Astrocyte (in vitro differentiated cells and primary cell): ENCODE measurements at regions not wholly inside any gene's neighbourhood (a gene's known extent, or its start where the extent isn't known, plus 50 kb on each side); places are given as distances from the start of the nearest gene placed in this dataset.

Experiments
- DNase-seq: peaks from one replicate; pipeline ENCODE4 v3.0.0-alpha.2; 2010; ENCODE audit warnings: low read depth
- FAIRE-seq: peaks from 2 replicates; lab custom pipeline; 2011; peaks lifted over from hg19 to GRCh38; lab: Jason Lieb, UNC
- H2AFZ ChIP-seq: 2 replicates; pipeline ENCODE4 v1.6.0; 2012; ENCODE audit warnings: low read depth, low read length, inconsistent platforms
- H3K27ac ChIP-seq: 2 replicates; pipeline ENCODE4 v1.5.1; 2011; ENCODE audit warnings: low read depth, low read length, inconsistent platforms
- H3K27me3 ChIP-seq: 2 replicates; pipeline ENCODE4 v1.6.0; 2011; ENCODE audit warnings: low read length, inconsistent platforms; ENCODE audit not compliant: insufficient read depth
- H3K36me3 ChIP-seq: 2 replicates; pipeline ENCODE4 v1.5.1; 2011; ENCODE audit warnings: low read length, inconsistent platforms; ENCODE audit not compliant: insufficient read depth
- H3K4me1 ChIP-seq: 2 replicates; pipeline ENCODE4 v1.5.1; 2011; ENCODE audit warnings: low read length, inconsistent platforms; ENCODE audit not compliant: insufficient read depth
- H3K4me2 ChIP-seq: 2 replicates; pipeline ENCODE4 v1.6.0; 2012; ENCODE audit warnings: low read length, inconsistent platforms
- H3K4me3 ChIP-seq: 2 replicates; pipeline ENCODE4 v1.5.1; 2011; ENCODE audit warnings: low read depth, mild to moderate bottlenecking, low read length, inconsistent platforms; ENCODE audit not compliant: insufficient read depth
- H3K79me2 ChIP-seq: 2 replicates; pipeline ENCODE4 v1.6.0; 2012; ENCODE audit warnings: mild to moderate bottlenecking, low read length, inconsistent platforms; ENCODE audit not compliant: insufficient read depth
- H3K9ac ChIP-seq: 2 replicates; pipeline ENCODE4 v1.6.0; 2012; ENCODE audit warnings: mild to moderate bottlenecking, low read length, inconsistent platforms
- H3K9me3 ChIP-seq: 2 replicates; pipeline ENCODE4 v1.5.1; 2012; ENCODE audit warnings: low read depth, mild to moderate bottlenecking, low read length, inconsistent platforms; ENCODE audit not compliant: insufficient read depth
- H4K20me1 ChIP-seq: 2 replicates; pipeline ENCODE4 v1.6.0; 2012; ENCODE audit warnings: low read length, inconsistent platforms; ENCODE audit not compliant: insufficient read depth
- H3K27ac Mint-ChIP-seq: one replicate; pipeline ENCODE4 v1.8.0; 2021; ENCODE audit warnings: mild to moderate bottlenecking, mixed read lengths; ENCODE audit not compliant: unreplicated experiment
- H3K27me3 Mint-ChIP-seq: one replicate; pipeline ENCODE4 v1.8.0; 2021; ENCODE audit warnings: low read depth, mixed read lengths; ENCODE audit not compliant: unreplicated experiment
- H3K36me3 Mint-ChIP-seq: one replicate; pipeline ENCODE4 v1.8.0; 2021; ENCODE audit warnings: low read depth, mixed read lengths; ENCODE audit not compliant: unreplicated experiment
- H3K4me1 Mint-ChIP-seq: one replicate; pipeline ENCODE4 v1.8.0; 2021; ENCODE audit warnings: low read depth, mixed read lengths; ENCODE audit not compliant: unreplicated experiment
- H3K4me3 Mint-ChIP-seq: one replicate; pipeline ENCODE4 v1.8.0; 2021; ENCODE audit warnings: mild to moderate bottlenecking, moderate library complexity, mixed read lengths; ENCODE audit not compliant: unreplicated experiment
- H3K9me3 Mint-ChIP-seq: one replicate; pipeline ENCODE4 v1.8.0; 2021; ENCODE audit warnings: mild to moderate bottlenecking, mixed read lengths; ENCODE audit not compliant: unreplicated experiment
- CTCF ChIP-seq: IDR thresholded peaks from 2 replicates; pipeline ENCODE4 v1.5.1; 2011; ENCODE audit warnings: low read depth, mild to moderate bottlenecking, inconsistent platforms, low read length, moderate library complexity; ENCODE audit not compliant: insufficient read depth
- EZH2 ChIP-seq: IDR thresholded peaks from 2 replicates; pipeline ENCODE4 v1.6.1; 2012; ENCODE audit warnings: mild to moderate bottlenecking, low read length, inconsistent platforms; ENCODE audit not compliant: insufficient read depth

DNA sequence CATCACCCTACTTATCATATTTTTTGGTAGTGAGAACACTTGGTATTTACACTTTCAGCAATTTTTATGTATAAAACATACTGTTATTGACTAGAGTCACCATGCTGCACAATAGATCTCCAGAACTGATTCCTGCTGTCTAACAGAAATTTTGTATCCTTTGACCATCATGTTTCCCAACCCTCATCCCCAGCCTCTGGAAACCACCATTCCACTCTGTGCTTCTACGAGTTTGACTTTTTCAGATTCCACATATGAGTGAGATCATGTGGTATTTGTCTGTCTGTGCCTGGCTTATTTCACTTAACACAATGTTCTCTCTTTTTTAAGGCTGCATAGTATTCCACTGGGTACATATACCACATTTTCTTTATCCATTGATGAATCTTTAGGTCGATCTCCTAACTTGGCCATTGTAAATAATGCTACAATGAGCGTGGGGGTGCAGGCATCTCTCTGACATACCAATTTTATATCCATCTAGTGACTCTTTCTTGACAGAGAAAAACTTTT is 115.9 kb upstream of the RUNX1 start:
- Histone ChIP-seq H3K9me3 (peaks cover 3% of the 10 kb centered on the region), H3K4me3 (no peak overlapping the region), H2AFZ (no peak overlapping the region), H3K4me2 (no peak overlapping the region), H3K9ac (no peak overlapping the region), H3K27ac (no peak overlapping the region), H3K4me1 (peaks cover 2% of the 10 kb centered on the region), H4K20me1 (no peaks in the 10 kb centered on the region), H3K79me2 (no peaks in the 10 kb centered on the region), H3K27me3 (no peaks in the 10 kb centered on the region), H3K36me3 (no peaks in the 10 kb centered on the region)
- Mint-ChIP-seq H3K9me3 (peaks cover 9% of the 10 kb centered on the region), H3K27me3 (peaks cover 6% of the 10 kb centered on the region), H3K4me3 (no peak overlapping the region), H3K4me1 (peaks cover 12% of the 10 kb centered on the region), H3K27ac (no peak overlapping the region), H3K36me3 (peaks cover 3% of the 10 kb centered on the region)
- DNase-seq: no peak
- TF ChIP-seq CTCF: no peak
- no peak for TF ChIP-seq EZH2
- peak; percentile 54 for FAIRE-seq

GRCh38 chr21:35164380-35164779 is 115.3 kb upstream of the RUNX1 start:
- no peaks in the 10 kb centered on the region for H3K36me3 ChIP-seq
- DNase-seq: no peak
- no peak overlapping the region for H3K27ac Mint-ChIP-seq
- no peaks in the 10 kb centered on the region for H3K27me3 ChIP-seq
- no peak overlapping the region for H3K9ac ChIP-seq
- peaks cover 11% of the 10 kb centered on the region for H3K9me3 Mint-ChIP-seq
- no peak overlapping the region for H3K27ac ChIP-seq
- H3K9me3 ChIP-seq: peaks cover 3% of the 10 kb centered on the region
- no peak for FAIRE-seq
- no peaks in the 10 kb centered on the region for H4K20me1 ChIP-seq
- no peak overlapping the region for H3K4me2 ChIP-seq
- H3K4me3 ChIP-seq: no peak overlapping the region
- no peak overlapping the region for H2AFZ ChIP-seq
- H3K4me1 Mint-ChIP-seq: peaks cover 16% of the 10 kb centered on the region
- peaks cover 8% of the 10 kb centered on the region for H3K36me3 Mint-ChIP-seq
- TF ChIP-seq CTCF: no peak
- no peak for TF ChIP-seq EZH2
- no peak overlapping the region for H3K4me3 Mint-ChIP-seq
- peaks cover 6% of the 10 kb centered on the region for H3K27me3 Mint-ChIP-seq
- no peaks in the 10 kb centered on the region for H3K79me2 ChIP-seq
- H3K4me1 ChIP-seq: peaks cover 9% of the 10 kb centered on the region

DNA sequence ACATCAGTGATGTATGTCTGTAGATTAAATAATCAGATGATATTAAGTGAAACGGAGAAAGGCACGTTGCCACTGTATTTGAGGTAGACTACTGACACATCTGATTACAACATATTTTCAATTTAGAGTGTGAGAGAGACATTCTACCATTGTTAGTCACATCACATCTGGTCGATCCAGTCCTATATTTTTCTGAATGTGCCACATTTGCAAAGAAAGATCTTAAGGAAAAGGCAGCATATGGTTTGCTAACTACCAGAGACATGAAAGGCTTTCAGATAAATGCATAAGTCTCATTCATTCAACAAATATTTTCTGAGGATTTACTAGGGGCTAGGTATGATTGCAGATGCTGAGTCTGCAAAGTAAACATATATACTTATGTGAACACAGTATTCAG is 114.3 kb upstream of the RUNX1 start:
- H3K27me3 ChIP-seq: no peaks in the 10 kb centered on the region
- H3K27ac ChIP-seq: no peak overlapping the region
- DNase-seq (peak; percentile 73), FAIRE-seq (peak; percentile 45)
- H3K36me3 ChIP-seq: no peaks in the 10 kb centered on the region
- H4K20me1 ChIP-seq: no peaks in the 10 kb centered on the region
- H3K4me3 ChIP-seq: no peak overlapping the region
- Mint-ChIP-seq H3K4me3 (no peak overlapping the region), H3K4me1 (peaks cover 13% of the 10 kb centered on the region), H3K9me3 (peaks cover 13% of the 10 kb centered on the region), H3K27me3 (peaks cover 6% of the 10 kb centered on the region), H3K36me3 (peaks cover 8% of the 10 kb centered on the region), H3K27ac (peak overlapping the region; percentile 67)
- H3K4me1 ChIP-seq: peaks cover 11% of the 10 kb centered on the region
- no peak for TF ChIP-seq CTCF
- no peak for TF ChIP-seq EZH2
- H3K9ac ChIP-seq: no peak overlapping the region
- H3K9me3 ChIP-seq: peaks cover 3% of the 10 kb centered on the region
- no peaks in the 10 kb centered on the region for H3K79me2 ChIP-seq
- H2AFZ ChIP-seq: no peak overlapping the region
- H3K4me2 ChIP-seq: no peak overlapping the region
